Esophagus squamous epithelium (tissue), 5 donors: ENCODE measurements at regions not wholly inside any gene's neighbourhood (a gene's known extent, or its start where the extent isn't known, plus 50 kb on each side); places are given as distances from the start of the nearest gene placed in this dataset.
"Not testable (repeated sequence)": the region's sequence is repeated elsewhere in the genome, so short reads cannot be mapped to it uniquely, and the experiment has no call there.

Source experiments
- DNase-seq: peaks from one replicate; lab custom pipeline; 2025; lab: John Stamatoyannopoulos, UW
- H3K27ac ChIP-seq, 4 donors: fragments of 200-600 bp; sonication (generic); one replicate each; pipeline ENCODE4 v1.5.1; 2016 to 2019; ENCODE audit warnings: mild to moderate bottlenecking in 1 of 4
- H3K27me3 ChIP-seq, 4 donors: fragments of 200-600 bp; sonication (generic); 1 replicate in 3 of 4; 2 replicates in 1 of 4; pipeline versions ENCODE4 v1.5.1 to v1.6.0; 2017 to 2021; ENCODE audit warnings: antibody characterized with exemption in 1 of 4
- H3K36me3 ChIP-seq, 3 donors: fragments of 200-600 bp; sonication (generic); one replicate each; pipeline ENCODE4 v1.5.1; 2016 to 2019
- H3K4me1 ChIP-seq, 3 donors: fragments of 200-600 bp; sonication (generic); one replicate each; pipeline ENCODE4 v1.5.1; 2017 to 2019
- H3K4me3 ChIP-seq, 4 donors: fragments of 200-600 bp; sonication (generic); 1 replicate in 3 of 4; 2 replicates in 1 of 4; pipeline ENCODE4 v1.5.1; 2016 to 2019; ENCODE audit warnings: mild to moderate bottlenecking in 2 of 4, moderate library complexity in 1 of 4
- H3K9me3 ChIP-seq, 3 donors: fragments of 200-600 bp; sonication (generic); one replicate each; pipeline ENCODE4 v1.5.1; 2016 to 2019
- CTCF ChIP-seq, 6 experiments: fragments of 450-650 bp in 4 of 6; fragments of 200-600 bp in 2 of 6; sonication (generic) in 2 of 6; IDR thresholded peaks; one replicate each; pipeline ENCODE4 v1.5.1; 2016 to 2019; ENCODE audit warnings: antibody characterized with exemption in 6 of 6, mild to moderate bottlenecking in 4 of 6, moderate library complexity in 4 of 6
- POLR2A ChIP-seq, 4 donors: fragments of 450-650 bp; IDR thresholded peaks; one replicate each; pipeline ENCODE4 v1.6.1; 2017; ENCODE audit warnings: antibody characterized with exemption in 4 of 4, mild to moderate bottlenecking in 4 of 4, moderate library complexity in 3 of 4
- WGBS, 2 donors: methylation state at CpG; one replicate each; pipeline ENCODE4 v1.1.5; 2018; 5-methylcytosine and 5-hydroxymethylcytosine counted together
- intact Hi-C: fragments of 100-400 bp; cut with DNase I; formaldehyde crosslinking; loops from one replicate; pipeline ENCODE4 v1.15.0; 2022
- donor health status: DM: yes; HTN: yes; CAD: no.

GRCh38 chr1:194367121-194367520 is 1180.7 kb upstream of the B3GALT2 start:
- intact Hi-C loops = no loop called here
- H3K4me1 ChIP-seq = no peaks in the 10 kb centered on the region
- TF ChIP-seq CTCF (IDR thresholded peaks at IDR 0.05) = no peak
- no peak for TF ChIP-seq POLR2A (IDR thresholded peaks at IDR 0.05)
- DNase-seq = no peak
- H3K36me3 ChIP-seq = no peaks in the 10 kb centered on the region
- H3K9me3 ChIP-seq = no peaks in the 10 kb centered on the region
- no peak overlapping the region for H3K4me3 ChIP-seq
- H3K27me3 ChIP-seq = no peaks in the 10 kb centered on the region
- H3K27ac ChIP-seq = no peak overlapping the region
- WGBS, 2 donors = 58 to 69% methylated on average over 2 of the region's 2 CpGs

GRCh38 chr1:194366705-194367104 is 1180.3 kb upstream of the B3GALT2 start:
- TF ChIP-seq CTCF (IDR thresholded peaks at IDR 0.05) (no peak), POLR2A (IDR thresholded peaks at IDR 0.05) (no peak)
- H3K4me1 ChIP-seq = no peaks in the 10 kb centered on the region
- no peaks in the 10 kb centered on the region for H3K36me3 ChIP-seq
- WGBS, 2 donors = 29 to 90% methylated on average over 1 of the region's 1 CpG
- no peak overlapping the region for H3K4me3 ChIP-seq
- no peak for DNase-seq
- H3K27ac ChIP-seq = no peak overlapping the region
- no peaks in the 10 kb centered on the region for H3K9me3 ChIP-seq
- no peaks in the 10 kb centered on the region for H3K27me3 ChIP-seq
- intact Hi-C loops = no loop called here

GRCh38 chr1:194362327-194362726 is 1175.9 kb upstream of the B3GALT2 start:
- WGBS, 2 donors = 42 to 46% methylated on average over 4 of the region's 4 CpGs
- H3K36me3 ChIP-seq = no peaks in the 10 kb centered on the region
- TF ChIP-seq POLR2A (IDR thresholded peaks at IDR 0.05) = no peak
- no peak for TF ChIP-seq CTCF (IDR thresholded peaks at IDR 0.05)
- no peaks in the 10 kb centered on the region for H3K9me3 ChIP-seq
- intact Hi-C loops = no loop called here
- DNase-seq = no peak
- H3K4me3 ChIP-seq = no peak overlapping the region
- no peaks in the 10 kb centered on the region for H3K4me1 ChIP-seq
- H3K27me3 ChIP-seq = no peaks in the 10 kb centered on the region
- no peak overlapping the region for H3K27ac ChIP-seq

GRCh38 chr1:194361374-194362131 is 1175.1 kb upstream of the B3GALT2 start:
- intact Hi-C loops = no loop called here
- TF ChIP-seq CTCF (IDR thresholded peaks at IDR 0.05) = no peak
- TF ChIP-seq POLR2A (IDR thresholded peaks at IDR 0.05) = no peak
- Histone ChIP-seq H3K4me3 (no peak overlapping the region), H3K36me3 (no peaks in the 10 kb centered on the region), H3K4me1 (no peaks in the 10 kb centered on the region), H3K27me3 (no peaks in the 10 kb centered on the region), H3K9me3 (no peaks in the 10 kb centered on the region), H3K27ac (no peak overlapping the region)
- WGBS, 2 donors = 38 to 42% methylated on average over 5 of the region's 5 CpGs
- DNase-seq = no peak

GRCh38 chr1:194358208-194358581 is 1171.8 kb upstream of the B3GALT2 start:
- intact Hi-C loops = no loop called here
- DNase-seq = no peak
- H3K36me3 ChIP-seq = no peaks in the 10 kb centered on the region

GRCh38 chr1:194357573-194358207 is 1171.3 kb upstream of the B3GALT2 start:
- H3K9me3 ChIP-seq, H3K27me3 ChIP-seq, H3K27ac ChIP-seq, intact Hi-C loops, DNase-seq, H3K4me3 ChIP-seq, H3K4me1 ChIP-seq, H3K36me3 ChIP-seq: not testable (repeated sequence)
- WGBS, 2 donors = 87 to 91% methylated on average over 10 to 23 of the region's 25 CpGs

More at GRCh38 chr1:194358208-194358581, 1171.8 kb upstream of the B3GALT2 start:
- Histone ChIP-seq H3K27me3 (no peaks in the 10 kb centered on the region), H3K4me3 (no peak overlapping the region), H3K9me3 (no peaks in the 10 kb centered on the region), H3K27ac (no peak overlapping the region), H3K4me1 (no peaks in the 10 kb centered on the region)
- WGBS, 2 donors = 96% methylated on average over 19 of the region's 26 CpGs; no CpG with 5 or more reads in 1 of the 2 donors
- TF ChIP-seq CTCF (IDR thresholded peaks at IDR 0.05) (no peak), POLR2A (IDR thresholded peaks at IDR 0.05) (no peak)
